Caco-2 (cell line): ENCODE measurements at regions not wholly inside any gene's neighbourhood (a gene's known extent, or its start where the extent isn't known, plus 50 kb on each side); places are given as distances from the start of the nearest gene placed in this dataset.

Experiments
- BruUV-seq: library from RNA; stranded (reverse); fragments of 400-500 nt; replicated peaks from 2 replicates; lab custom pipeline; 2021; lab: Mats Ljungman, UMichigan
- CTCF ChIA-PET: fragments of 300-600 bp; sonication (Branson Sonifier 250); formaldehyde crosslinking; loops from one replicate; lab custom pipeline; 2022; ENCODE audit warnings: antibody characterized with exemption; lab: Charles Lee
- POLR2A ChIA-PET: fragments of 300-600 bp; sonication (Branson Sonifier 250); formaldehyde crosslinking; loops from one replicate; lab custom pipeline; 2022; ENCODE audit warnings: antibody characterized with exemption; lab: Charles Lee
- DNase-seq, 2 experiments: peaks; one replicate each; pipeline versions ENCODE4 v3.0.0 to v3.0.0-alpha.2; 2020 to 2022
- H3K27me3 ChIP-seq: replicated peaks from 2 replicates; pipeline ENCODE4 v1.6.0; 2011; ENCODE audit warnings: low read length; ENCODE audit not compliant: control insufficient read depth, insufficient read depth
- H3K36me3 ChIP-seq: 2 replicates; pipeline ENCODE4 v1.5.1; 2011; ENCODE audit warnings: low read length; ENCODE audit not compliant: control insufficient read depth, insufficient read depth
- H3K4me1 ChIP-seq: fragments of 250-450 bp; sonication (Bioruptor Pico); 2 replicates; pipeline ENCODE4 v1.5.1; 2020; ENCODE audit warnings: mild to moderate bottlenecking
- H3K4me3 ChIP-seq: 2 replicates; pipeline ENCODE4 v1.5.1; 2011; ENCODE audit warnings: low read depth, mild to moderate bottlenecking, control low read depth, low read length
- H3K9me3 ChIP-seq: fragments of 250-450 bp; sonication (Bioruptor Pico); 2 replicates; pipeline ENCODE4 v1.5.1; 2020; ENCODE audit warnings: mild to moderate bottlenecking, moderate library complexity
- H3K27ac Mint-ChIP-seq: one replicate; pipeline ENCODE4 v1.8.0; 2022; ENCODE audit warnings: mixed read lengths; ENCODE audit not compliant: unreplicated experiment
- H3K27me3 Mint-ChIP-seq: one replicate; pipeline ENCODE4 v1.8.0; 2022; ENCODE audit warnings: mixed read lengths; ENCODE audit not compliant: insufficient read depth, unreplicated experiment
- H3K36me3 Mint-ChIP-seq: one replicate; pipeline ENCODE4 v1.8.0; 2022; ENCODE audit warnings: mild to moderate bottlenecking, mixed read lengths; ENCODE audit not compliant: insufficient read depth, unreplicated experiment
- H3K4me1 Mint-ChIP-seq: one replicate; pipeline ENCODE4 v1.8.0; 2022; ENCODE audit warnings: low read depth, mixed read lengths; ENCODE audit not compliant: unreplicated experiment
- H3K4me3 Mint-ChIP-seq: one replicate; pipeline ENCODE4 v1.8.0; 2022; ENCODE audit warnings: mild to moderate bottlenecking, moderate library complexity, mixed read lengths; ENCODE audit not compliant: unreplicated experiment
- H3K9me3 Mint-ChIP-seq: one replicate; pipeline ENCODE4 v1.8.0; 2022; ENCODE audit warnings: mixed read lengths; ENCODE audit not compliant: unreplicated experiment
- CTCF ChIP-seq, 2 experiments: fragments of 200-600 bp in 1 of 2; IDR thresholded peaks; 1 replicate in 1 of 2; 2 replicates in 1 of 2; pipeline versions ENCODE4 v1.5.1 to v1.8.0; 2011 to 2022; ENCODE audit warnings: antibody characterized with exemption in 1 of 2, control low read depth in 1 of 2, inconsistent platforms in 1 of 2, low read depth in 1 of 2, low read length in 1 of 2, mild to moderate bottlenecking in 1 of 2, moderate library complexity in 1 of 2; ENCODE audit not compliant: insufficient read depth in 1 of 2, severe bottlenecking in 1 of 2, unreplicated experiment in 1 of 2
- intact Hi-C: fragments of 100-400 bp; cut with micrococcal nuclease; formaldehyde crosslinking; loops from one replicate; pipeline ENCODE4 v1.10.0; 2022; ENCODE audit not compliant: unreplicated experiment

GRCh38 chr13:54750521-54750920, 1721.9 kb downstream of the OLFM4 start:
- Mint-ChIP-seq H3K36me3 (no peaks in the 10 kb centered on the region), H3K4me3 (no peak overlapping the region), H3K27ac (no peak overlapping the region), H3K4me1 (no peaks in the 10 kb centered on the region), H3K27me3 (no peaks in the 10 kb centered on the region), H3K9me3 (no peaks in the 10 kb centered on the region)
- no peaks in the 10 kb centered on the region for H3K4me1 ChIP-seq
- H3K36me3 ChIP-seq: no peaks in the 10 kb centered on the region
- ChIA-PET POLR2A (no interaction called here), CTCF (no interaction called here)
- no peaks in the 10 kb centered on the region for H3K27me3 ChIP-seq
- TF ChIP-seq CTCF (IDR thresholded peaks at IDR 0.05; ENCODE audit: insufficient read depth in 1 of 2, low read depth in 1 of 2, low read length in 1 of 2, severe bottlenecking in 1 of 2, unreplicated experiment in 1 of 2): no peak
- no peak overlapping the region for H3K4me3 ChIP-seq
- no peaks in the 10 kb centered on the region for H3K9me3 ChIP-seq
- no TSS peak for BruUV-seq
- intact Hi-C loops: no loop called here
- no peak for DNase-seq

- H3K27me3 ChIP-seq: no peaks in the 10 kb centered on the region
- ChIA-PET POLR2A (no interaction called here), CTCF (no interaction called here)
- no peaks in the 10 kb centered on the region for H3K4me1 Mint-ChIP-seq
- no peak overlapping the region for H3K27ac Mint-ChIP-seq
- DNase-seq: no peak
- H3K4me1 ChIP-seq: no peaks in the 10 kb centered on the region
- BruUV-seq: no TSS peak
- no peaks in the 10 kb centered on the region for H3K9me3 ChIP-seq
- peaks cover 3% of the 10 kb centered on the region for H3K27me3 Mint-ChIP-seq
- H3K4me3 Mint-ChIP-seq: no peak overlapping the region
- no peak for TF ChIP-seq CTCF (IDR thresholded peaks at IDR 0.05; ENCODE audit: insufficient read depth in 1 of 2, low read depth in 1 of 2, low read length in 1 of 2, severe bottlenecking in 1 of 2, unreplicated experiment in 1 of 2)
- no peaks in the 10 kb centered on the region for H3K36me3 ChIP-seq
- intact Hi-C loops: no loop called here
- H3K36me3 Mint-ChIP-seq: no peaks in the 10 kb centered on the region
- H3K9me3 Mint-ChIP-seq: no peaks in the 10 kb centered on the region
- no peak overlapping the region for H3K4me3 ChIP-seq
Measured at GRCh38 chr13:54758795-54759194, 1730.2 kb downstream of the OLFM4 start.

- H3K36me3 ChIP-seq: no peaks in the 10 kb centered on the region
- Mint-ChIP-seq H3K4me3 (no peak overlapping the region), H3K4me1 (no peaks in the 10 kb centered on the region), H3K27me3 (peaks cover 8% of the 10 kb centered on the region), H3K36me3 (no peaks in the 10 kb centered on the region), H3K27ac (no peak overlapping the region), H3K9me3 (no peaks in the 10 kb centered on the region)
- H3K4me1 ChIP-seq: no peaks in the 10 kb centered on the region
- no peak for DNase-seq
- no peaks in the 10 kb centered on the region; the same call in 1 of the 2 replicates for H3K9me3 ChIP-seq
- TF ChIP-seq CTCF (IDR thresholded peaks at IDR 0.05; ENCODE audit: insufficient read depth in 1 of 2, low read depth in 1 of 2, low read length in 1 of 2, severe bottlenecking in 1 of 2, unreplicated experiment in 1 of 2): no peak
- CTCF ChIA-PET: no interaction called here
- no TSS peak for BruUV-seq
- no peaks in the 10 kb centered on the region for H3K27me3 ChIP-seq
- no peak overlapping the region for H3K4me3 ChIP-seq
- POLR2A ChIA-PET: no interaction called here
- intact Hi-C loops: no loop called here
Measured at GRCh38 chr13:54768214-54768613, 1739.6 kb downstream of the OLFM4 start.
